K562 (cell line): ENCODE measurements at regions not wholly inside any gene's neighbourhood (a gene's known extent, or its start where the extent isn't known, plus 50 kb on each side); places are given as distances from the start of the nearest gene placed in this dataset.

ENCODE experiments used
- ATAC-seq: fragments of 200-7000 bp; cut with Tn5 transposase; 3 replicates; pipeline ENCODE4 v1.9.1; 2020; ENCODE audit warnings: moderate library complexity
- BruUV-seq: library from RNA; stranded (reverse); fragments of 400-500 nt; replicated peaks from 2 replicates; lab custom pipeline; 2021; lab: Mats Ljungman, UMichigan
- CTCF ChIA-PET: fragments of 300-600 bp; formaldehyde crosslinking; extraction: SDS; loops from one replicate; lab custom pipeline; 2021; ENCODE audit warnings: low intra/inter-chr PET ratio; lab: Yijun Ruan, JAX
- POLR2A ChIA-PET: fragments of 300-600, 350-650 bp; sonication (Branson Sonifier 250); formaldehyde crosslinking; extraction: SDS; loops from one replicate; lab custom pipeline; 2021; ENCODE audit warnings: antibody characterized with exemption, inconsistent platforms; lab: Yijun Ruan, JAX
- DNase-seq, 4 experiments: peaks; one replicate each; pipeline versions ENCODE4 v3.0.0 to v3.0.0-alpha.2; 2011 to 2018; ENCODE audit warnings: low spot score in 3 of 4, mixed read lengths in 3 of 4; ENCODE audit errors: extremely low read depth in 1 of 4
- FAIRE-seq: peaks from 2 replicates; lab custom pipeline; 2011; peaks lifted over from hg19 to GRCh38; lab: Jason Lieb, UNC
- H2AFZ ChIP-seq: 2 replicates; pipeline ENCODE4 v1.6.0; 2011; ENCODE audit warnings: low read depth, low read length, control low read depth, inconsistent platforms
- H3K27ac ChIP-seq: fragments of 200-600 bp; 3 replicates; pipeline ENCODE4 v1.8.0; 2011; ENCODE audit warnings: low read depth, mild to moderate bottlenecking, control low read depth, inconsistent platforms, low read length, moderate library complexity, mixed read lengths; ENCODE audit errors: extremely low read depth
- H3K27me3 ChIP-seq, 2 experiments: fragments of 300-600 bp in 1 of 2; 2 replicates in 1 of 2; 3 replicates in 1 of 2; pipeline versions ENCODE4 v1.6.0 to v1.8.0; 2011; ENCODE audit warnings: inconsistent platforms in 2 of 2, low read length in 2 of 2, mild to moderate bottlenecking in 1 of 2, mixed read lengths in 1 of 2, moderate library complexity in 1 of 2; ENCODE audit not compliant: control insufficient read depth in 2 of 2, insufficient read depth in 2 of 2
- H3K36me3 ChIP-seq: fragments of 300-600 bp; 3 replicates; pipeline ENCODE4 v1.8.0; 2011; ENCODE audit warnings: mild to moderate bottlenecking, low read length, inconsistent platforms; ENCODE audit not compliant: control insufficient read depth, insufficient read depth
- H3K4me1 ChIP-seq, 2 experiments: fragments of 200-600 bp in 1 of 2; replicated peaks in 1 of 2; 2 replicates in 1 of 2; 3 replicates in 1 of 2; pipeline versions ENCODE4 v1.5.1 to v1.8.0; 2011; ENCODE audit warnings: inconsistent platforms in 2 of 2, low read length in 2 of 2, mild to moderate bottlenecking in 1 of 2, mixed read lengths in 1 of 2, moderate library complexity in 1 of 2; ENCODE audit not compliant: control insufficient read depth in 2 of 2, insufficient read depth in 2 of 2
- H3K4me2 ChIP-seq: 2 replicates; pipeline ENCODE4 v1.6.1; 2011; ENCODE audit warnings: low read length, control low read depth, inconsistent platforms, mixed read lengths; ENCODE audit not compliant: insufficient read depth
- H3K4me3 ChIP-seq: fragments of 200-600 bp; sonication (generic), shearing (Covaris generic); 2 replicates; pipeline ENCODE4 v1.5.1; 2016; ENCODE audit warnings: control low read depth, inconsistent platforms
- H3K79me2 ChIP-seq: fragments of 200-600 bp; 3 replicates; pipeline ENCODE4 v1.8.0; 2011; ENCODE audit warnings: low read length, inconsistent platforms; ENCODE audit not compliant: control insufficient read depth, insufficient read depth
- H3K9ac ChIP-seq, 2 experiments: 2 replicates each; pipeline versions ENCODE4 v1.6.0 to v1.6.1; 2011; ENCODE audit warnings: low read depth in 2 of 2, low read length in 2 of 2, control low read depth in 1 of 2, inconsistent platforms in 1 of 2, mild to moderate bottlenecking in 1 of 2, mixed read lengths in 1 of 2; ENCODE audit not compliant: insufficient read depth in 1 of 2
- H3K9me1 ChIP-seq: one replicate; pipeline ENCODE4 v1.6.0; 2011; ENCODE audit warnings: inconsistent platforms, mild to moderate bottlenecking, low read length, moderate library complexity; ENCODE audit not compliant: control insufficient read depth, insufficient read depth
- H3K9me3 ChIP-seq: replicated peaks from 2 replicates; pipeline ENCODE4 v1.5.1; 2011; ENCODE audit warnings: low read depth, low read length, inconsistent platforms; ENCODE audit not compliant: control insufficient read depth, insufficient read depth
- H4K20me1 ChIP-seq: replicated peaks from 2 replicates; pipeline ENCODE4 v1.6.1; 2011; ENCODE audit warnings: low read length, inconsistent platforms, mixed read lengths; ENCODE audit not compliant: control insufficient read depth, insufficient read depth
- ARHGAP35 ChIP-seq: fragments of 450-650 bp; IDR thresholded peaks from 2 replicates; pipeline ENCODE4 v1.6.1; 2018; ENCODE audit not compliant: partially characterized antibody
- BRD9 ChIP-seq: fragments of 450-650 bp; IDR thresholded peaks from 2 replicates; pipeline ENCODE4 v1.6.1; 2018; ENCODE audit warnings: low read depth; ENCODE audit not compliant: partially characterized antibody
- DPF2 ChIP-seq: fragments of 450-650 bp; IDR thresholded peaks from 2 replicates; pipeline ENCODE4 v1.6.1; 2016
- HOXB6 ChIP-seq: fragments of 250-450 bp; sonication (Bioruptor Pico); IDR thresholded peaks from 2 replicates; pipeline ENCODE4 v1.5.1; 2022; ENCODE audit warnings: mild to moderate bottlenecking, borderline replicate concordance
- JUND ChIP-seq, 2 experiments: IDR thresholded peaks; 2 replicates in 1 of 2; 3 replicates in 1 of 2; pipeline ENCODE4 v1.6.1; 2011; ENCODE audit warnings: borderline replicate concordance in 2 of 2, low read depth in 2 of 2, low read length in 2 of 2, improper control_type of control experiment in 1 of 2, missing biosample characterization in 1 of 2, missing genetic modification characterization in 1 of 2, missing genetic modification reagents in 1 of 2
- MEIS2 ChIP-seq: fragments of 450-650 bp; IDR thresholded peaks from 2 replicates; pipeline ENCODE4 v1.6.1; 2014; ENCODE audit warnings: mild to moderate bottlenecking; ENCODE audit not compliant: partially characterized antibody
- SAP30 ChIP-seq: fragments of 200-600 bp; sonication (generic); IDR thresholded peaks from 2 replicates; pipeline ENCODE4 v1.6.1; 2012; ENCODE audit warnings: borderline replicate concordance, low read depth, mild to moderate bottlenecking, moderate library complexity, low read length, control low read depth, inconsistent platforms; ENCODE audit not compliant: insufficient read depth, poor library complexity, severe bottlenecking
- SIN3B ChIP-seq: fragments of 450-650 bp; IDR thresholded peaks from 2 replicates; pipeline ENCODE4 v1.6.1; 2017; ENCODE audit warnings: low read depth, mild to moderate bottlenecking, moderate library complexity
- TAF9B ChIP-seq: fragments of 450-650 bp; IDR thresholded peaks from 2 replicates; pipeline ENCODE4 v1.6.1; 2018; ENCODE audit warnings: mild to moderate bottlenecking; ENCODE audit not compliant: partially characterized antibody
- ZKSCAN3 ChIP-seq: fragments of 250-450 bp; sonication (Bioruptor Pico); IDR thresholded peaks from 2 replicates; pipeline ENCODE4 v1.4.0; 2020
- ZNF384 ChIP-seq: IDR thresholded peaks from 2 replicates; pipeline ENCODE4 v1.6.1; 2012; ENCODE audit warnings: low read depth, low read length, improper control_type of control experiment
- ZNF780A ChIP-seq: fragments of 250-450 bp; sonication (Bioruptor Pico); IDR thresholded peaks from 2 replicates; pipeline ENCODE4 v1.5.0; 2021; ENCODE audit warnings: mild to moderate bottlenecking
- WGBS: fragments of 100-300 bp; shearing (Covaris generic); methylation state at CpG from one replicate; pipeline ENCODE4 v1.1.6; 2016; ENCODE audit warnings: low coverage, mixed read lengths; ENCODE audit not compliant: insufficient coverage; ENCODE audit errors: missing lambda C conversion rate; 5-methylcytosine and 5-hydroxymethylcytosine counted together
- in situ Hi-C: fragments of 300-500 bp; cut with MboI; formaldehyde crosslinking; loops from 4 replicates; pipeline ENCODE4 v1.15.0; 2018; ENCODE audit warnings: inconsistent platforms, mixed read lengths
- intact Hi-C: fragments of 100-400 bp; cut with micrococcal nuclease; formaldehyde crosslinking; loops from 2 replicates; pipeline ENCODE4 v1.14.2; 2022
- TF ChIP-seq, protein P1 (sequence below): fragments of 200-800 bp; sonication (Bioruptor generic); IDR thresholded peaks from 2 replicates; pipeline ENCODE4 v1.6.1; 2017; ENCODE audit warnings: missing genetic modification characterization, missing compliant biosample characterization
- TF ChIP-seq, protein P2 (sequence below): fragments of 450-650 bp; IDR thresholded peaks from 2 replicates; pipeline ENCODE4 v1.6.1; 2016
- TF ChIP-seq, protein P3 (sequence below), 2 experiments: fragments of 450-650 bp in 1 of 2; sonication (generic) in 1 of 2; formaldehyde crosslinking in 1 of 2; IDR thresholded peaks in 1 of 2; conservative IDR thresholded peaks in 1 of 2; 2 replicates each; pipeline versions ENCODE4 v1.6.1 to v1.8.1; 2016 to 2023; ENCODE audit warnings: mild to moderate bottlenecking in 2 of 2, moderate library complexity in 2 of 2, inconsistent platforms in 1 of 2, missing genetic modification reagents in 1 of 2
- TF ChIP-seq, protein P4 (sequence below), 2 experiments: IDR thresholded peaks in 1 of 2; conservative IDR thresholded peaks in 1 of 2; 2 replicates each; pipeline ENCODE4 v1.6.1; 2016; ENCODE audit warnings: low read depth in 2 of 2, mild to moderate bottlenecking in 1 of 2, missing compliant biosample characterization in 1 of 2, missing genetic modification characterization in 1 of 2, moderate library complexity in 1 of 2

DNA sequence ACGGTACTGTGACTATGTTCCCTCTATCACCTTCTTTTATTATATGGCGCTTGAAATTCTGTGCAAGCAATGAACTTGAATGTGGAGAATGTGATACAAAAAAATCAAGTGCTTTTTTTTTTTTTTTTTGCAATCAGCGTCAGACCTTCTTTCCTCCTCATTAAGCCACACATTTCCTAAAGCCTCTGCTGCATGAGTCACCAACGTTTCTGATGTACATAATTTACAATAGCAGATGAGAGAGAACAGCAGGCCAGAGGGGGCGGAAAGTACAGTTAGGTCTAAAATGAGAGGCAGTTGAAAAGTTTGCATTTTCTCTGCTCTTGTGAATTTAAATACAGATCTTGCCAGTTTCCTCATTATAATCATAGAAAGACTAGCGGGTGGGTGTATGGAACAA lies 114.6 kb upstream of the RIPOR2 start:
- ATAC-seq (peak; percentile 65; the same call in 2 of the 3 replicates), DNase-seq (peak in 2 of 4 experiments; percentile 28 to 35), FAIRE-seq (no peak)
- Histone ChIP-seq H3K79me2 (no peaks in the 10 kb centered on the region), H2AFZ (peak overlapping the region; percentile 42), H3K27ac (peak overlapping the region; percentile 46; the same call in 1 of the 3 replicates), H3K27me3 (no peaks in the 10 kb centered on the region), H3K4me3 (no peak overlapping the region), H3K9me3 (no peaks in the 10 kb centered on the region), H3K9ac (no peak overlapping the region), H4K20me1 (no peaks in the 10 kb centered on the region), H3K9me1 (no peaks in the 10 kb centered on the region), H3K4me2 (no peak overlapping the region), H3K36me3 (no peaks in the 10 kb centered on the region), H3K4me1 (no peaks in the 10 kb centered on the region; a peak in 1 of 5 replicates)
- ChIA-PET CTCF (no interaction called here), POLR2A (no interaction called here)
- in situ Hi-C loops: no loop called here
- WGBS: 4% methylated on average over 5 of the region's 6 CpGs
- intact Hi-C loops: no loop called here
- BruUV-seq: no TSS peak
- TF ChIP-seq BRD9: no peak
- TF ChIP-seq MEIS2: peak; percentile 51
- no peak for TF ChIP-seq ARHGAP35
- TF ChIP-seq, protein P1, sequence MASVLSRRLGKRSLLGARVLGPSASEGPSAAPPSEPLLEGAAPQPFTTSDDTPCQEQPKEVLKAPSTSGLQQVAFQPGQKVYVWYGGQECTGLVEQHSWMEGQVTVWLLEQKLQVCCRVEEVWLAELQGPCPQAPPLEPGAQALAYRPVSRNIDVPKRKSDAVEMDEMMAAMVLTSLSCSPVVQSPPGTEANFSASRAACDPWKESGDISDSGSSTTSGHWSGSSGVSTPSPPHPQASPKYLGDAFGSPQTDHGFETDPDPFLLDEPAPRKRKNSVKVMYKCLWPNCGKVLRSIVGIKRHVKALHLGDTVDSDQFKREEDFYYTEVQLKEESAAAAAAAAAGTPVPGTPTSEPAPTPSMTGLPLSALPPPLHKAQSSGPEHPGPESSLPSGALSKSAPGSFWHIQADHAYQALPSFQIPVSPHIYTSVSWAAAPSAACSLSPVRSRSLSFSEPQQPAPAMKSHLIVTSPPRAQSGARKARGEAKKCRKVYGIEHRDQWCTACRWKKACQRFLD (CRISPR knock-in tag): peak; percentile 49; the same call in 1 of the 2 replicates
- no peak for TF ChIP-seq TAF9B
- TF ChIP-seq DPF2: peak; percentile 23; the same call in 1 of the 2 replicates
- TF ChIP-seq SAP30: no peak
- peak; percentile 66; the same call in 1 of the 2 replicates for TF ChIP-seq JUND (IDR thresholded peaks at IDR 0.05; ENCODE audit: borderline replicate concordance, low read depth, low read length)
- peak; percentile 80; the same call in 2 of the 3 replicates for TF ChIP-seq JUND (tag; IDR thresholded peaks at IDR 0.05; ENCODE audit: borderline replicate concordance, low read depth, low read length)
- TF ChIP-seq, protein P2, sequence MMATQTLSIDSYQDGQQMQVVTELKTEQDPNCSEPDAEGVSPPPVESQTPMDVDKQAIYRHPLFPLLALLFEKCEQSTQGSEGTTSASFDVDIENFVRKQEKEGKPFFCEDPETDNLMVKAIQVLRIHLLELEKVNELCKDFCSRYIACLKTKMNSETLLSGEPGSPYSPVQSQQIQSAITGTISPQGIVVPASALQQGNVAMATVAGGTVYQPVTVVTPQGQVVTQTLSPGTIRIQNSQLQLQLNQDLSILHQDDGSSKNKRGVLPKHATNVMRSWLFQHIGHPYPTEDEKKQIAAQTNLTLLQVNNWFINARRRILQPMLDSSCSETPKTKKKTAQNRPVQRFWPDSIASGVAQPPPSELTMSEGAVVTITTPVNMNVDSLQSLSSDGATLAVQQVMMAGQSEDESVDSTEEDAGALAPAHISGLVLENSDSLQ: 0 out of 2 replicates have a peak, but pooled peaks have one; percentile 27
- peak; percentile 77 for TF ChIP-seq ZNF384
- TF ChIP-seq, protein P3, sequence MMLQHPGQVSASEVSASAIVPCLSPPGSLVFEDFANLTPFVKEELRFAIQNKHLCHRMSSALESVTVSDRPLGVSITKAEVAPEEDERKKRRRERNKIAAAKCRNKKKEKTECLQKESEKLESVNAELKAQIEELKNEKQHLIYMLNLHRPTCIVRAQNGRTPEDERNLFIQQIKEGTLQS (IDR thresholded peaks at IDR 0.05): peak; percentile 60
- TF ChIP-seq, protein P3 (CRISPR knock-in tag; conservative IDR thresholded peaks at IDR 0.05): no peak
- TF ChIP-seq ZNF780A: no peak
- TF ChIP-seq ZKSCAN3 (CRISPR knock-in tag): no peak
- TF ChIP-seq, protein P4, sequence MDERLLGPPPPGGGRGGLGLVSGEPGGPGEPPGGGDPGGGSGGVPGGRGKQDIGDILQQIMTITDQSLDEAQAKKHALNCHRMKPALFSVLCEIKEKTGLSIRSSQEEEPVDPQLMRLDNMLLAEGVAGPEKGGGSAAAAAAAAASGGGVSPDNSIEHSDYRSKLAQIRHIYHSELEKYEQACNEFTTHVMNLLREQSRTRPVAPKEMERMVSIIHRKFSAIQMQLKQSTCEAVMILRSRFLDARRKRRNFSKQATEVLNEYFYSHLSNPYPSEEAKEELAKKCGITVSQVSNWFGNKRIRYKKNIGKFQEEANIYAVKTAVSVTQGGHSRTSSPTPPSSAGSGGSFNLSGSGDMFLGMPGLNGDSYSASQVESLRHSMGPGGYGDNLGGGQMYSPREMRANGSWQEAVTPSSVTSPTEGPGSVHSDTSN (CRISPR knock-in tag; IDR thresholded peaks at IDR 0.05; ENCODE audit: low read depth): no peak
- TF ChIP-seq, protein P4 (tag; conservative IDR thresholded peaks at IDR 0.05; ENCODE audit: low read depth): peak; percentile 71
- no peak for TF ChIP-seq HOXB6 (CRISPR knock-in tag)
- TF ChIP-seq SIN3B: no peak
